Esophagus squamous epithelium (tissue), 5 donors: ENCODE measurements at regions not wholly inside any gene's neighbourhood (a gene's known extent, or its start where the extent isn't known, plus 50 kb on each side); places are given as distances from the start of the nearest gene placed in this dataset.

Experiments
- DNase-seq: peaks from one replicate; lab custom pipeline; 2025; lab: John Stamatoyannopoulos, UW
- H3K27ac ChIP-seq, 4 donors: fragments of 200-600 bp; sonication (generic); one replicate each; pipeline ENCODE4 v1.5.1; 2016 to 2019; ENCODE audit warnings: mild to moderate bottlenecking in 1 of 4
- H3K27me3 ChIP-seq, 4 donors: fragments of 200-600 bp; sonication (generic); 1 replicate in 3 of 4; 2 replicates in 1 of 4; pipeline versions ENCODE4 v1.5.1 to v1.6.0; 2017 to 2021; ENCODE audit warnings: antibody characterized with exemption in 1 of 4
- H3K36me3 ChIP-seq, 3 donors: fragments of 200-600 bp; sonication (generic); one replicate each; pipeline ENCODE4 v1.5.1; 2016 to 2019
- H3K4me1 ChIP-seq, 3 donors: fragments of 200-600 bp; sonication (generic); one replicate each; pipeline ENCODE4 v1.5.1; 2017 to 2019
- H3K4me3 ChIP-seq, 4 donors: fragments of 200-600 bp; sonication (generic); 1 replicate in 3 of 4; 2 replicates in 1 of 4; pipeline ENCODE4 v1.5.1; 2016 to 2019; ENCODE audit warnings: mild to moderate bottlenecking in 2 of 4, moderate library complexity in 1 of 4
- H3K9me3 ChIP-seq, 3 donors: fragments of 200-600 bp; sonication (generic); one replicate each; pipeline ENCODE4 v1.5.1; 2016 to 2019
- POLR2A ChIP-seq, 4 donors: fragments of 450-650 bp; IDR thresholded peaks; one replicate each; pipeline ENCODE4 v1.6.1; 2017; ENCODE audit warnings: antibody characterized with exemption in 4 of 4, mild to moderate bottlenecking in 4 of 4, moderate library complexity in 3 of 4
- WGBS, 2 donors: methylation state at CpG; one replicate each; pipeline ENCODE4 v1.1.5; 2018; 5-methylcytosine and 5-hydroxymethylcytosine counted together
- intact Hi-C: fragments of 100-400 bp; cut with DNase I; formaldehyde crosslinking; loops from one replicate; pipeline ENCODE4 v1.15.0; 2022
- TF ChIP-seq, protein P1 (sequence below), 6 experiments: fragments of 450-650 bp in 4 of 6; fragments of 200-600 bp in 2 of 6; sonication (generic) in 2 of 6; IDR thresholded peaks; one replicate each; pipeline ENCODE4 v1.5.1; 2016 to 2019; ENCODE audit warnings: antibody characterized with exemption in 6 of 6, mild to moderate bottlenecking in 4 of 6, moderate library complexity in 4 of 6
- donor health status: DM: yes; HTN: yes; CAD: no.

DNA sequence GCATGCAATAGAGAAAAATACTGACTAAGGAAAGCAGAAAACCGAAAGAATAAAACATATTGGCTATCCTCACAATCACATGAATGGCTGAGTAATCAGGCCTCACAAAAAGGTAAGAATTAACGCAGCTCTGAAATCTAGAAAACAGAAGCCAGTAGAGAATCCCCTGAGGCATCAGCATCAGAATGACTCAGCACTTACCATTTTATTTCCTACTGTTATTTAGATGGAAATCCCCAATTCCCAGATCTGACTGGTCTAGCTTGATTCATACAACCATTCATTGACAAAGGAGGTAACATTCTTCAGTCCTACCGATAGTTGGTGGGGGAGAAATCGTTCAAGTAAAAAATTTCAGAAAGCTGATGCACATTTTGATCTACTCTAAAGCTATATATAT is 1408.4 kb upstream of the WWC1 start:
- no peaks in the 10 kb centered on the region for H3K9me3 ChIP-seq
- H3K4me1 ChIP-seq = peaks cover 0 to 5% (median 0%) of the 10 kb centered on the region in 3 donors
- no peak overlapping the region for H3K4me3 ChIP-seq
- no peaks in the 10 kb centered on the region for H3K27me3 ChIP-seq
- H3K36me3 ChIP-seq = no peaks in the 10 kb centered on the region
- intact Hi-C loops = no loop called here
- TF ChIP-seq, protein P1, sequence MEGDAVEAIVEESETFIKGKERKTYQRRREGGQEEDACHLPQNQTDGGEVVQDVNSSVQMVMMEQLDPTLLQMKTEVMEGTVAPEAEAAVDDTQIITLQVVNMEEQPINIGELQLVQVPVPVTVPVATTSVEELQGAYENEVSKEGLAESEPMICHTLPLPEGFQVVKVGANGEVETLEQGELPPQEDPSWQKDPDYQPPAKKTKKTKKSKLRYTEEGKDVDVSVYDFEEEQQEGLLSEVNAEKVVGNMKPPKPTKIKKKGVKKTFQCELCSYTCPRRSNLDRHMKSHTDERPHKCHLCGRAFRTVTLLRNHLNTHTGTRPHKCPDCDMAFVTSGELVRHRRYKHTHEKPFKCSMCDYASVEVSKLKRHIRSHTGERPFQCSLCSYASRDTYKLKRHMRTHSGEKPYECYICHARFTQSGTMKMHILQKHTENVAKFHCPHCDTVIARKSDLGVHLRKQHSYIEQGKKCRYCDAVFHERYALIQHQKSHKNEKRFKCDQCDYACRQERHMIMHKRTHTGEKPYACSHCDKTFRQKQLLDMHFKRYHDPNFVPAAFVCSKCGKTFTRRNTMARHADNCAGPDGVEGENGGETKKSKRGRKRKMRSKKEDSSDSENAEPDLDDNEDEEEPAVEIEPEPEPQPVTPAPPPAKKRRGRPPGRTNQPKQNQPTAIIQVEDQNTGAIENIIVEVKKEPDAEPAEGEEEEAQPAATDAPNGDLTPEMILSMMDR (IDR thresholded peaks at IDR 0.05) = no peak
- TF ChIP-seq POLR2A (IDR thresholded peaks at IDR 0.05) = no peak
- no peak for DNase-seq
- H3K27ac ChIP-seq = no peak overlapping the region
- WGBS, 2 donors = 21 to 49% methylated on average over 4 of the region's 4 CpGs

DNA sequence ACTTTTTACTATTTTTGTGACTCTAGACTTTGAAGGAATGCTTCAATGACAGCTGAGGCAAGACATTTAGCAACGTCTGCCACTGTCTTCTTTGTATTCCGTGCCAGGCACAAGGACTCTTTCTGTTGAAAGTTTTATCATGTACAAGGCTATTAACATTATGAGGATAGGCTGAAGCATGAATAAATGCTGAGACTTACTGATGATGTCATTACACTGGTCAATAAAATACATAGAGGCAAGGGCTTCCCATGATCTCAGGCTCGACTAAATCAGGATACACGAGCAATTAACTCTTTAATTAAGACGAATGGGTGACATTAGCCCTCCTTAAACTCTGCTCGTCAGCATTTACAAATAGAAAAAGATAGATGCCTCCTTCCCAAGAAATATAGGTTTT is 1393.3 kb upstream of the WWC1 start:
- no peak overlapping the region for H3K4me3 ChIP-seq
- no peaks in the 10 kb centered on the region for H3K9me3 ChIP-seq
- no peak for TF ChIP-seq POLR2A (IDR thresholded peaks at IDR 0.05)
- TF ChIP-seq, protein P1 (IDR thresholded peaks at IDR 0.05) = no peak
- intact Hi-C loops = no loop called here
- H3K27ac ChIP-seq = no peak overlapping the region
- WGBS, 2 donors = 64 to 68% methylated on average over 6 of the region's 6 CpGs
- no peak for DNase-seq
- no peaks in the 10 kb centered on the region for H3K36me3 ChIP-seq
- H3K27me3 ChIP-seq = no peaks in the 10 kb centered on the region
- H3K4me1 ChIP-seq = no peaks in the 10 kb centered on the region

DNA sequence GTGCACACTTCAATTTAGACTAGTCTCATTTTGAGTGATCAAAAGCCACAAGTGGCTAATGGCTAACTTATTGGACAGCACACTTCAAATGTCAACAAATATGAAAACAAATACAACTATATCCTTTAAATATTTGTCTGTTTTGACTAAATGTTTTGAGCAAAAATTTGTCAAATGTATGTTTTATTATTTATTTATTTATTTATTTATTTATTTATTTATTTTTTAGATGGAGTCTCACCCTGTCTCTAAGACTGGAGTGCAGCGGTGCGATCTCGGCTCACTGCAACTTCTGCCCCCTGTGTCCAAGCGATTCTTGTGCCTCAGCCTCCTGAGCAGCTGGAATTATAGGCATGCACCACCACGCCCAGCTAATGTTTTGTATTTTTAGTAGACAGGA is 1392.1 kb upstream of the WWC1 start:
- H3K27me3 ChIP-seq = no peaks in the 10 kb centered on the region
- no peak for DNase-seq

DNA sequence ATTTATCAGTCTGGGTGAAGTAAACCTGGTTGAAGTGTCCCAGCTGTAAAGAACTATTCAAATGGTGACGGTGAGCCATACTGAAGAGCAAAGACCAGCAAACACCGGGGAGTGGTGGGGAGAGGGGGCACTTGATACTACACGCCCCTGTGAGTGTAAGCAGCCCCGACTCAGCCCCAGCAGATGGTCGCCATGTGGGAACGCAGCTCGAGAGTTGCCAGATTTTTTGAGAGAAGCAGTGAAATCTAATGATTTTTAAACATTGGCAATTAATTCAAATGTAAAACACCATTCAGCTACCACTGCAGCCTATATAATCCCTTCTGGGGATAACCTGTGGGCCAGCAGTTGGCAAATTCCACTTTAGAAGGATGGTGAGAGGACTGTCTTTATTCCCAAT is 1386.9 kb upstream of the WWC1 start:
- WGBS, 2 donors = 73 to 78% methylated on average over 7 of the region's 7 CpGs
- Histone ChIP-seq H3K27me3 (no peaks in the 10 kb centered on the region), H3K4me1 (peaks cover 0 to 11% (median 10%) of the 10 kb centered on the region in 3 donors), H3K9me3 (no peaks in the 10 kb centered on the region), H3K36me3 (no peaks in the 10 kb centered on the region), H3K27ac (no peak overlapping the region), H3K4me3 (no peak overlapping the region)
- DNase-seq = no peak
- intact Hi-C loops = no loop called here
- TF ChIP-seq, protein P1 (IDR thresholded peaks at IDR 0.05) = no peak
- TF ChIP-seq POLR2A (IDR thresholded peaks at IDR 0.05) = no peak

More for the DNA sequence above, 1392.1 kb upstream of the WWC1 start:
- no peak for TF ChIP-seq POLR2A (IDR thresholded peaks at IDR 0.05)
- TF ChIP-seq, protein P1 (IDR thresholded peaks at IDR 0.05) = no peak
- no peaks in the 10 kb centered on the region for H3K36me3 ChIP-seq
- no peaks in the 10 kb centered on the region for H3K4me1 ChIP-seq
- intact Hi-C loops = no loop called here
- H3K4me3 ChIP-seq = no peak overlapping the region
- H3K27ac ChIP-seq = no peak overlapping the region
- 90 to 99% methylated on average over 5 of the region's 5 CpGs for WGBS, 2 donors
- no peaks in the 10 kb centered on the region for H3K9me3 ChIP-seq

DNA sequence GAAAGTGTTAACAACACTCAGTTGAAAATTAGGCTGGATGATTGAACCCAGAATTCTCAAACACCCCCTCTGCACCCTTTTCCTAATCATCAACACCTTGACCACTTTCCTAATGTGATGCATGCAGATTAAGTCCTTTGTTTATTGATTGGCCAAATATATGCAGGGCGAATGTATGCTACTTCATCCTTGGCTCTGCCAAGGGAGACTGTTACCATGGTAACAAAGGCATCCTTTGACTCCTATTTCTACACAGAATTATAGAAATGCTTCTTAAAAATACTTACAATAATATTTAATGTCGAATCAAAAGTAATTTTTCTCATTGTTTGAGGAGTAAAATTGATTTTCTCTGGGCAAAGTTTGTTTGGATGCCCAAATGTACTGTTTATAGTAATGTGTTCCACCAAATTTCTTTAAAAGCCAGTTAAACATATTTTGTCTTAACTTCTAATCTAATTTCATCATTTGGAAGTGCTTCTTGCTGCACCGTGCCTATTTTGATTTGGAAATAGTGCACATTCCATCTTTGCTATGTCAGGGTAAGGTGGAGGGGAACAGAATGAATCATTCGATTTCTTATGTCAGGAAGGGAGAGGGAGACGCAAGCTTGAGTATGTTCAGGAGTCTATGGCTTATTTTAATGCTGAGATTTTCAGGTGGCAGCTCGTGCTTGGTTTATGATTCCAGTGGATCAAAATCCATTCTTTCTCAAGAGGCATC is 1384.3 kb upstream of the WWC1 start:
- DNase-seq = no peak
- H3K27ac ChIP-seq = no peak overlapping the region
- TF ChIP-seq POLR2A (IDR thresholded peaks at IDR 0.05) = no peak
- TF ChIP-seq, protein P1 (IDR thresholded peaks at IDR 0.05) = no peak
- no peaks in the 10 kb centered on the region for H3K36me3 ChIP-seq
- no peaks in the 10 kb centered on the region for H3K9me3 ChIP-seq
- peaks cover 0 to 14% (median 11%) of the 10 kb centered on the region in 3 donors for H3K4me1 ChIP-seq
- 38 to 47% methylated on average over 6 of the region's 6 CpGs for WGBS, 2 donors
- intact Hi-C loops = no loop called here
- H3K27me3 ChIP-seq = no peaks in the 10 kb centered on the region
- no peak overlapping the region for H3K4me3 ChIP-seq
